ENCODE measurements at regions not wholly inside any gene's neighbourhood (a gene's known extent, or its start where the extent isn't known, plus 50 kb on each side); places are given as distances from the start of the nearest gene placed in this dataset.
"Not testable (repeated sequence)": the region's sequence is repeated elsewhere in the genome, so short reads cannot be mapped to it uniquely, and the experiment has no call there.

DNA sequence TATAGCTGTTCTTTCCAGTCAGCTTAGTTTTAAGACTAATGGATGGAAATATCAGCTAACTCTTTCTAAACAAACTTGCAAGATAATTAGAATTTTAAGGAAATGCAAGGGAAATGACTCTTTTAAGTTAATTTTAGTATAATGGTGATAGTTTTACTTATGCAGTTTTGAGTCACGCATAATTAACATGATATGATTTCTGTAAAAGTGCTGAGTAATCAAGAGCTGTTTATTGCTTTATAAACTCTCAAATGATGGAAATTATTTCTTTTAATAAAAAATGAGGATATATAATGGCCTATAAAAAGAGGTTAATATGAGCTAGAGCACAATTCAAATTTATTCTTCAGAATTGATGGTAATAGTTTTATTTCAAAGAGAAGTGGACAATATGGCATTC, 385.9 kb downstream of the GLUD2 start:
- no peak for DNase-seq (ENCODE audit: low read depth in 2 of 2)

DNA sequence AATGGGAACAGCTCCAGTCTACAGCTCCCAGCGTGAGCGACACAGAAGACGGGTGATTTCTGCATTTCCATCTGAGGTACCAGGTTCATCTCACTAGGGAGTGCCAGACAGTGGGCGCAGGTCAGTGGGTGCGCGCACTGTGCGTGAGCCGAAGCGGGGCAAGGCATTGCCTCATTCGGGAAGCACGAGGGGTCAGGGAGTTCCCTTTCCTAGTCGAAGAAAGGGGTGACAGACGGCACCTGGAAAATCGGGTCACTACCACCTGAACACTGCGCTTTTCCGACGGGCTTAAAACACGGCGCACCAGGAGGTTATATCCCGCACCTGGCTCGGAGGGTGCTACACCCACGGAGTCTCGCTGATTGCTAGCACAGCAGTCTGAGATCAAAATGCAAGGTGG, 390.3 kb downstream of the GLUD2 start:
- not testable (repeated sequence) for DNase-seq (ENCODE audit: low read depth in 2 of 2)

DNA sequence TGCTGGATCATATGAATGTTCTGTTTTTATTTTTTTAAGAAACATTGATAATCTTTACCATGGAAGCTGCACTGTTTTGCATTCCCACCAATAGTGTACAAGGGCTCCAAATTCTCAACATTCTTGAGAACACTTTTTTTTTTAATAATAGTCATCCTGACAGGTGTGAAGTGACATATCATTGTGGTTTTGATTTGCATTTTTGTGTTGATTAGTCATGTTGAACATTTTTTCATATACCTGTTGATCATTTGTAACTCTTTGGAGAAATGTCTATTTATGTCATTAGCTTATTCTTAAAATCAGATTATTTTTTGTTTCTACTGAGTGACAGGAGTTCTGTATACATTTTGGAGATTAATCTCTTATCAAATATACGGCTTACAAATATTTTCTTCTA, 408.5 kb downstream of the GLUD2 start:
- DNase-seq (ENCODE audit: low read depth in 2 of 2) = no peak

GRCh38 chrX:121456315-121456714, 408.9 kb downstream of the GLUD2 start:
- no peak for DNase-seq (ENCODE audit: low read depth in 2 of 2)

DNA sequence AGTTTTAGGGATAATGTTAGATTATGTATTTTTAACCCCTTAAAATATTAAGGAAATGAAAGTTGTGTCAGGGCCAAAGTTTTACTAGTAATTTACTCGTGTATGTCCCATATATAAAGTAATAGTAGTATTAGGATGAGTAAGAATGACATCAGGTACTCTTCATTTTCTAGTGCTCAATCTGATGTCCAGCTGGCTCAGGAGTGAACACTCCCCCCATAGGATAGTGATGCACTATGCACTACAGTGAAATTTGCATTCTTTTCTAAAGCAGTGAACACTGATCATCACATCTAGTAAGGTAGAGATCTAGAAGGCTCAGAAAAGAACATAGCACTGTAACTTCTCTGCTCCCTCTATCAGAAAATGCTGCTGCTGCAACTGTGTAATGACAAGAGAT, 409.7 kb downstream of the GLUD2 start:
- no peak for DNase-seq (ENCODE audit: low read depth in 2 of 2)

- no peak for DNase-seq (ENCODE audit: low read depth in 2 of 2)
Observed at GRCh38 chrX:121479406-121479805, 432.0 kb downstream of the GLUD2 start.

- no peak for DNase-seq (ENCODE audit: low read depth in 2 of 2)
Observed at GRCh38 chrX:121496966-121497365, 449.6 kb downstream of the GLUD2 start.

DNA sequence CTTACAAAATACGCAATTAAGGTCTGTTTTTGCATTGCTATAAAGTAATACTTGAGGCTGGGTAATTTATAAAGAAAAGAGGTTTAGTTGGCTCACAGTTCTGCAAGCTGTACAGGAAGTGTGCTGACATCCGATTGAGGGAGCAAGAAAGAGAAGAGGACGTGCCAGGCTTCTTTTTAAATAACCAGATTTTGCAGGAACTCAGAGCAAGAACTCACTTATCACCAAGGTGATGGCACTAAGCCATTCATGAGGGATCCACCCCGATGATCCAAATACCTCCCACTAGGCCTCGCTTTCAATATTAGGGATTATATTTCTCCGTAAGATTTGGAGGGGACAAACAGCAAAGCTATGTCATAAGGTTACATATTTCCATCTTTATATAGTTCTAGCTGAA, 456.7 kb downstream of the GLUD2 start:
- DNase-seq (ENCODE audit: low read depth in 2 of 2) = no peak

DNA sequence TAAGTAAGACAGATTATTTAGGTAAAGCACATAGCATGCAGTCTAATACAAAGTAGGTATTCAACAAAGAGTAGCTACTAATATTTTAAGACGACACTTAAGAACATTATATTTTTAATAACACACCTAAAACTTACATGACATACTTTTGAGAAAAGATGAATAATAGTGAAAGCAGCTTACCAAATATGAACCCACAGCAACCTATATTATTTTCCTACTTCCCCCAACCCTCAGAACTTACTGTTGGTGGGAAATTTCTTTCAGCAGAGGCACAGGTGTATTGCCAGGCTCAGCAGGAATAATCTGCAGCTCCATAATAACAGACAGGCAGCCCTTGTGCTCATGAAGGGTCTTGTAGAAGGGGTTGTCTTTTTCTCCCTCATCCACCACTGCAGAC, 498.9 kb downstream of the GLUD2 start:
- DNase-seq (ENCODE audit: low read depth in 2 of 2) = no peak

DNA sequence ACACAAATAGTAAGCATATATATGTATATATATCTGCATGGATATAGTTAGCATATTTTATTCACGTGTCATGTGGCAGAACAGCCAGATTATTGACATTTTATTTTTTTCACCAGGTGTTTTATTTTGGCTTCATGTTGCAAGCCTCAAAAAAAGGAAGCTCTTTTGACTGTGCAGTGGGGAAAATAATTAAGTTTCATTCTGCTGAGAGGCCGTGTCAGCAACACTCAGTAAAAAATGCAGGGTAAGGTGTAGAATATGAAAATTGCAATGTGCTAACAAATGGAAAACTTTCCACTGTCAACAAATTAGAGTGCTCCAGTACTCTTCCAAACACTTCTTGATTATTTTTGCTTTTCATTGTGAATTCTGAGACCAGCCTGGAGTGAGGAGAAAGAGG, 511.5 kb downstream of the GLUD2 start:
- DNase-seq (ENCODE audit: low read depth in 2 of 2) = no peak

GRCh38 chrX:121562616-121563015, 515.2 kb downstream of the GLUD2 start:
- no peak for DNase-seq (ENCODE audit: low read depth in 2 of 2)

GRCh38 chrX:121569609-121570008, 522.2 kb downstream of the GLUD2 start:
- no peak for DNase-seq (ENCODE audit: low read depth in 2 of 2)

DNA sequence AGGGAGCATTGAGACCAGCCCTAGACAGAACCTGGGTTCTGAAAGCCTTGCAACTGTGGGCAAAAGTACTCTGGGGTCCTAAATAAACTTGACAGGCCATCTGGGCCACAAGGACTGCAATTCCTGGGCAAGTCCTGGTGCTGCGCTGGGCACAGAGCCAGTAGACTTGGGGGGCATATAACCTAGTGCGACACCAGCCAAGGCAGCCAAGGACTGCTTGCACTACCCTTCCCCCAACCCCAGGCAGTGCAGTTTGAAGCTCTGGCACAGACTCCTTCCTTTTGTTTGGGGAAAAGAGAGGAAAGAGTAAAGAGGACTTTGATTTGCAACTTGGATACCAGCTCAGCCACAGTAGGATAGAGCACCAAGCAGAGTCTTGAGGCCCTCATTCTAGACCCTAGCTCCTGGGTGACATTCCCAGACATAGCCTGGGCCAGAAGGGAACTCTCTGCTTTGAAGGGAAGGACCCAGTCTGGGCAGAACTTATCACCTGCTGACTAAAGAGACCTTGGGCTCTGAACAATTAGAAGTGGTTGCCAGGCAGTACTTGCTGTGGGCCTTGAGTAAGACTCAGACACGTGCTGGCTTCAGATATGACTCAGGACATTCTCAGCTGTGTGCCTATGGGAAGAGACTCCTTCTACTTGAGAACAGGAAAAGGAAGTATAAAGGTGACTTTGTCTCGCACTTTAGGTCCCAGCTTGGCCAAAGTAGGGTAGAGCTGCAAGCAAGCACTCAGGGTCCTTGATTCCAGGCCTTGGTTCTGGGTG, 522.8 kb downstream of the GLUD2 start:
- no peak for DNase-seq (ENCODE audit: low read depth in 2 of 2)

GRCh38 chrX:121571333-121571732, 523.9 kb downstream of the GLUD2 start:
- no peak for DNase-seq (ENCODE audit: low read depth in 2 of 2)

- DNase-seq (ENCODE audit: low read depth in 2 of 2) = not testable (repeated sequence)
Observed at GRCh38 chrX:121574384-121574783, 527.0 kb downstream of the GLUD2 start.

DNA sequence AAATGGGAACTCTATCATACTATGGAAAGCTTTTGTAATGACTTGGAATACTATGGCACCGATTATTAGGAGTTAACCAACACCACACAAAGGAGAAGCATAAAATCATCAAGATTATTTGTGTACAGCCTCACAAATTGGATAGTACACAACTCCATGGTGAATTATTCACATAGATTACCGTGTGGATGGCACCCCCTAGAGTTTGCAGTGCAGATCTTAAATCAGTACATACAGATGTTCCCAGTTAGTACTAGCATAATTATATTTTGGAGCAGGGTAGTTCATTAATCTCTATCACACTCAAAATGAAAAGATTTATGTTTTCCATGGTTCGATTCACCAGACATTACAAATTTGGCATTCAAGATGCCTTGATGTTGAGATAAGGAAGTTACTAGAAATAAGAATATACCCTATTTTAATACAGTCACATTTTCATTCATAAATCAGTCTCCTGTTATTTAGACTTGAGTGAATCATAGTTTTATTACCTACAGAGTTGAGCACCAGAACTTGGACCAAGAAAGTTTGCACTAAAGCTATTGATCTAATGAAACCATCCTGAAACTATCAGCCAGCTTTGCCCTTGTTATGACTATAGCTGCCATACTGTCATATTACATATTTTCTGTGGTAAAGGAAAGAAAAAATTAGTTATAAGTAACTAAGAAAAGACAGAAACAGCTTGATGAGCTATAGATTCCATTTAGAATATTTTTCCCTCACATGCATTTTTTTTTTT, 531.8 kb downstream of the GLUD2 start:
- no peak for DNase-seq (ENCODE audit: low read depth in 2 of 2)

DNA sequence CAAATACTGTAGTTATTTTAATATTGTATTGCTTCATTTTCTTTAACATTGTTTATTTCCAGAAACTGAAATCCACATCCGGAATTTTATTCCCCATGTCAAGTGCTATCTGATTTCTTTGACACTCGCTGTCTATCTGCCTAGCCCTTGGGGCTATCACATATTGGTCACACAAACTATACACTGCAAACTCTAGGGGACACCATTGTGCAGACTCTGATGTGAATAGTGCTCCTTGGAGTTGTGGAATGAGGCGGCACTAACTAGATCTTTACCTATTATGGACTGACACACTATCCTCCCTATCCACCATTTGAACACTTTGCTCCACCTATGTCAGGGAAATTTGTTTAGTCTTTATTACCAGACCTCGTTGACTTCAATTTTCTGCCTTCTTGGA, 534.5 kb downstream of the GLUD2 start:
- no peak for DNase-seq (ENCODE audit: low read depth in 2 of 2)

GRCh38 chrX:121585626-121586025, 538.2 kb downstream of the GLUD2 start:
- no peak for DNase-seq (ENCODE audit: low read depth in 2 of 2)

GRCh38 chrX:121592884-121593283, 545.5 kb downstream of the GLUD2 start:
- DNase-seq (ENCODE audit: low read depth in 2 of 2) = no peak

DNA sequence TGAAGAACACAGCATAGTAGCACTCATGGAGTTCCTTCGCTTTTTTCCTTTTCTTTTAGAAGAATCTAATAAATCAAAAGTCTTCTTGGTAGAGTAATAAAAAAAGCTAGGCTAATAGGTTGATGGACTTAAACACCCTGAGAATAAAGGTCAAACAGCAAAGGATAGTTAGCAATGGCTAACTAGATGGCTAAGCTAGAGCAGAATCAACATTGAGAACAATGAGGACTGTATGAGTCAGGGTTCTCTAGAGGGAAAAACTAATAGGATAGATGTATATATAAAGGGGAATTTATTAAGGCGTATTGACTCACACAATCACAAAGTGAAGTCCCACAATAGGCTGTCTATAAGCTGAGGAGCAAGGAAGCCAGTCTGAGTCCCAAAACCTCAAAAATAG, 550.9 kb downstream of the GLUD2 start:
- no peak for DNase-seq (ENCODE audit: low read depth in 2 of 2)

GRCh38 chrX:121635141-121635540, 587.7 kb downstream of the GLUD2 start:
- DNase-seq (ENCODE audit: low read depth in 2 of 2) = no peak

DNA sequence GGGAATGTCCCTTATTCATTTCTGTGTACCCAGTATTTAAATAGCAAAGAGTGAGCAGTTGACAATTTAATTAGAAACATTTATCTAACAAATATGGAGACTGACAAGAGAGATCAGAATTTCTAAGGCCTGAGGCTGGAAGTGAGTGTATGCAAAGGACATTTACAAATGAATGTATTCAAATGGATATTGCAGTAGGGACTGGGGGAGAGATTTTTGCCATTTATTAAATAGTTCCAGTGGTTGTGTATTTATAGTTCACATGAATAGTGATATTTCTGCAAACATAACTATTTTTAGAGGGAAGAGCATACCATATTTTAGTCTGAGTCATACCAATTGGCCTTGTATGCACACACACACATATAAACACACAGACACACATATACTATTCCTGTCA, 592.4 kb downstream of the GLUD2 start:
- no peak for DNase-seq (ENCODE audit: low read depth in 2 of 2)

DNA sequence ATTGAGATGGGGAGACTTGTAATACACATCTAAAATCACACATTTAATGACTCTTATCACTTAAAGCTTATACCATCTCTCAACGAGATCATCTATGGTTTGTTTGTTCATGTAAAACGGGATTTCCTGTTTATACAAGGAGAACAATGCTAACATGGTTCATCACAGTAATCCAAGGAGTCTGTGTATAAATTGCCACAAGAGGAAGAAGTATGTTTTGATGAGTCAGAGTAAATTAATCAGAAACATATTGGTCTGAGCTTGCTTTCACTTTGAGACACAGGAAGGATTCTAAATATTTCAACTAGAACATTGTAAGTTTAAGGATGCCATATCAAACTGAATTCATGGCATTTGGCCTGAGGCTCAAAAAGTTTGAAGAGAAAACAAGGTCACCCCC, 594.1 kb downstream of the GLUD2 start:
- DNase-seq (ENCODE audit: low read depth in 2 of 2) = no peak
